C1 segment of cervical spinal cord (tissue), 14 donors: ENCODE measurements at regions not wholly inside any gene's neighbourhood (a gene's known extent, or its start where the extent isn't known, plus 50 kb on each side); places are given as distances from the start of the nearest gene placed in this dataset.
A peak's percentile ranks its signal among the peaks of the same experiment; 100 is the strongest.

Experiments
- DNase-seq, 14 donors: peaks; one replicate each; lab custom pipeline; 2025; lab: John Stamatoyannopoulos, UW

- DNase-seq: no peak
Observed at GRCh38 chr12:105924526-105925208, 214.1 kb downstream of the NUAK1 start.

- no peak for DNase-seq
Observed at GRCh38 chr12:105927564-105927963, 211.2 kb downstream of the NUAK1 start.

GRCh38 chr12:105928436-105928835 is 210.3 kb downstream of the NUAK1 start:
- DNase-seq: no peak

GRCh38 chr12:105929192-105929591 is 209.6 kb downstream of the NUAK1 start:
- DNase-seq: no peak

- DNase-seq: no peak
Observed at GRCh38 chr12:105930557-105931503, 207.9 kb downstream of the NUAK1 start.

- peak in 1 of 14 donors; percentile 25 for DNase-seq
Observed at GRCh38 chr12:105931762-105932570, 206.8 kb downstream of the NUAK1 start.

GRCh38 chr12:105933671-105934665 is 204.8 kb downstream of the NUAK1 start:
- DNase-seq: peak in 2 of 14 donors; percentile 39 to 84

- DNase-seq: no peak
Observed at GRCh38 chr12:105935106-105935505, 203.6 kb downstream of the NUAK1 start.

GRCh38 chr12:105935981-105936380 is 202.8 kb downstream of the NUAK1 start:
- DNase-seq: peak in 1 of 14 donors; percentile 60

GRCh38 chr12:105936496-105936895 is 202.3 kb downstream of the NUAK1 start:
- DNase-seq: peak in 1 of 14 donors; percentile 37

GRCh38 chr12:105937009-105937408 is 201.7 kb downstream of the NUAK1 start:
- no peak for DNase-seq

- DNase-seq: no peak
Observed at GRCh38 chr12:105939181-105939721, 199.5 kb downstream of the NUAK1 start.

GRCh38 chr12:105942281-105942680 is 196.5 kb downstream of the NUAK1 start:
- no peak for DNase-seq

GRCh38 chr12:105943525-105943924 is 195.2 kb downstream of the NUAK1 start:
- no peak for DNase-seq

- no peak for DNase-seq
Observed at GRCh38 chr12:105944628-105945027, 194.1 kb downstream of the NUAK1 start.

- no peak for DNase-seq
Observed at GRCh38 chr12:105945880-105946279, 192.9 kb downstream of the NUAK1 start.

- DNase-seq: no peak
Observed at GRCh38 chr12:105946493-105946901, 192.3 kb downstream of the NUAK1 start.

GRCh38 chr12:105947906-105948305 is 190.8 kb downstream of the NUAK1 start:
- DNase-seq: peak in 1 of 14 donors; percentile 59

GRCh38 chr12:105948331-105948730 is 190.4 kb downstream of the NUAK1 start:
- peak in 1 of 14 donors; percentile 59 for DNase-seq

GRCh38 chr12:105949391-105949790 is 189.4 kb downstream of the NUAK1 start:
- DNase-seq: no peak
